Central memory CD4-positive, alpha-beta T cell (primary cell): ENCODE measurements at regions not wholly inside any gene's neighbourhood (a gene's known extent, or its start where the extent isn't known, plus 50 kb on each side); places are given as distances from the start of the nearest gene placed in this dataset.
"Not testable (repeated sequence)": the region's sequence is repeated elsewhere in the genome, so short reads cannot be mapped to it uniquely, and the experiment has no call there.

Experiments
- DNase-seq: peaks from one replicate; pipeline ENCODE4 v3.0.0; 2022

DNA sequence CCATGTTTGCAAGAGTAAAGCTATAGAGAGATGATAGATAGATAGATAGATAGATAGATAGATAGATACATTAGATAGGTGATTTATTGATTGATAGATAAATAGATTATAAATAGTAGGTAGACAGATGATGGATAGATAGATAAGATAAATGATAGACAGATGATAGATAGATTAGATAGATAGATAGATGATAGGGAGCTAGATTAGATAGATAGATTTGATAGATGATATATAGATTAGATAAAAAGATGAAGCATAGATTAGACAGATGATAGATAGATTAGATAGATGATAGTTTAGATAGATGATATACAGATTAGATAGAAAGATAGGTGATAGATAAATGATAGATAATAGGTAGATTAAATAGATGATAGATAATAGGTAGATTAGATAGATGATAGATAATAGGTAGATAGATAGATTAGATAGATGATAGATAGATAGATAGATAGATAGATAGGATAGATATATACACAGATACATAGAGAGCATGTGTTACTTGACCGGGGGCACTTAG lies 243.3 kb upstream of the FOXK1 start:
- DNase-seq = no peak

- DNase-seq = no peak
Observed at GRCh38 chr7:4439444-4439843, 242.7 kb upstream of the FOXK1 start.

GRCh38 chr7:4444106-4444505 lies 238.0 kb upstream of the FOXK1 start:
- no peak for DNase-seq

GRCh38 chr7:4445777-4446176 lies 236.3 kb upstream of the FOXK1 start:
- no peak for DNase-seq

GRCh38 chr7:4449263-4449662 lies 232.8 kb upstream of the FOXK1 start:
- DNase-seq = no peak

DNA sequence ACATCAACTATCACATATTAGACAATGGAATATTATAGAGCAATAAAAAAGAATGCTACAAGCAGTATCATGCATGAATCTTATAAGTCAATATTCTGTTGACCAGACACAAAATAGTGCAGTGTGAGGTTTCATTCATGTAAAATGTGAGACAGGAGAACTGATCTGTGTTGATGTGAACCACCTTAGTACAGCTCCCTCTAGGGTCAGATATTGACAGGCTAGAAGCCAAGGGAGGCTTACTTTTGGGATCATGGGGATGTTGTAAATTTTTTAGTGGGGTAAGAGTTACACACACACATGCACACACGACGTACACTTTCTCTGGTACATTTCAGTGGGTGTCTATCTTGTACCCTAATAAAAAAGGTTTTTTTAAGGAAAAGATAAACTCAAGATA lies 231.6 kb upstream of the FOXK1 start:
- no peak for DNase-seq

DNA sequence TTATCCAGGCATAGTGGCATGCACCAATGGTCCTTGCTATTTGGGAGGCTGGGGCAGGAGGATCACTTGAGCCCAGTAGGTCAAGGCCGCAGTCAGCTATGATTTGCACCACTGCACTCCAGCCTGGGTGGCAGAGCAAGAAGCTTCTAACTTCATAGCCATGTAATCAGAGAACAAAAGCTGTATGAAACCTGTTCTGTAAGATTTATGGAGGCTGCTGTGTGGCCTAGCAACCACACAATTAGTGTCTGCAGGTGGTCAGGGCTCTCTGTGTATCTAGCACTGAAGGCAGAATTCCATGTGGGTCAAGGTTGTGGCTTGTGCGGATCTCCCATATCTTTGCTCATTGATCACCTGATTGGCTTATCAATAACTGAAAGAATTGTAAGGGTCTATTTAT lies 221.5 kb upstream of the FOXK1 start:
- no peak for DNase-seq

- DNase-seq = no peak
Observed at GRCh38 chr7:4461531-4461930, 220.6 kb upstream of the FOXK1 start.

- no peak for DNase-seq
Observed at GRCh38 chr7:4468320-4469102, 213.6 kb upstream of the FOXK1 start.

DNA sequence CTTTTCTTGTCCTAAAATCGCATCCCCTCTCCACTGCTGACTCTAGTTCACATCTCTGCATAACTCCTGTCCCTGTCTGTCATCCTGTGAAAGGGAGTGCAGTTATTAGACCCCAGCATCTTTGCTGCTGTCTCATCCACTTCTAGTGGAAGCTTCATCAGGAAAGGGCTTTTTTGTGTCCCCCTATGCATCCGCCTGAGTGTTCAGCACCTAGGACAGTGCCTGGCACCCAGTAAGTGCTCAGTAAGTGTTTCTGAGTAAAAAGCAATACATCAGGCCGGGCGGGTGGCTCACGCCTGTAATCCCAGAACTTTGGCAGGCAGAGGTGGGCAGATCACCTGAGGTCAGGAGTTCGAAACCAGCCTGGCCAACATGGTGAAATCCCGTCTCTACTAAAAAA lies 211.8 kb upstream of the FOXK1 start:
- no peak for DNase-seq

DNA sequence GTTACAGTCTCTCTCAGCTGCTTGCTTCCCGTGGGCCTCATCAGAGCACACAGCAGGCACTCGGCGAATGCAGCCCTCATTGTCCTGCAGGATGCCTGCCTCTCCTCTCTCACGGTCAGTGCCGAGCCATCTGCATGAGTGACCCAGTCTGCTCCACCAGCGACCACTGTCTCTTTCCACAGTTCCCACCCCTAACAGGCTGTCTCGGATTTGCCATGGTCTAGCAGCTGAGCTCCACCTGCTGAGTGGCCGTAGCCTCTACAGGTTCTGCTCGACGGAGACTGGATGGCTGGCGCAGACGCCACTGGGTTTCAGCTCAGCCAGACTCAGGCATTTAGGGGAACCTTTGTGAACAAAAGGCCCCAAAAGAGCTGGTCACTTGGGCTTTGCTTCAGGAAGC lies 209.4 kb upstream of the FOXK1 start:
- no peak for DNase-seq

DNA sequence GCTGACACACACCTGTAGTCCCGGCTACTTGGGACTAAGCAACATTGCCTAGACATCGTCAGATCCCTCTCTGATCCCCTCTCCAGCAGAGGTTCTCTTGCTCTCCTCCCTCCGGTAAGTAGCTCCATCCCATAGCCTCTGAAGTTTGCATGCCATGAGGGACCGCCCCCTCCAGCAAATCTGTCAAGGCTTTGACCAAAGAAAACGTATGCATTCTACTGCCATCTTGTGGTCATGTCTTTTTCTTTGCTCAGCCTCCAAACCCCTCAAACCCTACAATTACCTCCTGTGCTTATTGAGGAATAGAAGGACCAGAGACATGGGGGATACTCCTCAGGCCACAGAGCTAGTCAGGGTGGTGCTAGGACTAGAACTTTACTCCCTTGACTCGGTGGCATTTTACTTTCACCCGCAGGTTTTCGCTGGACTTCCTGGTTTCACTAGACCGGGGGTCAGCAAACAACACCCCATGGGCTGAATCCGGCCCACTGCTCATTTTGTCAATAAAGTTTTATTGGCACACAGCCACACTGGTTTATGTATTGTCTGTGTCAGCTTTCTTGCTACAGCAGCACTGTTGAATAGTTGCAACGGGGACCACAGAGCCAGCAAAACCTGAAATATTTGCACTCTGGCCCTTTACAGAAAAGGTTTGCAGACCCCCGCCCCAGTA lies 202.6 kb upstream of the FOXK1 start:
- DNase-seq = no peak

- not testable (repeated sequence) for DNase-seq
Observed at GRCh38 chr7:4480131-4480530, 202.0 kb upstream of the FOXK1 start.

DNA sequence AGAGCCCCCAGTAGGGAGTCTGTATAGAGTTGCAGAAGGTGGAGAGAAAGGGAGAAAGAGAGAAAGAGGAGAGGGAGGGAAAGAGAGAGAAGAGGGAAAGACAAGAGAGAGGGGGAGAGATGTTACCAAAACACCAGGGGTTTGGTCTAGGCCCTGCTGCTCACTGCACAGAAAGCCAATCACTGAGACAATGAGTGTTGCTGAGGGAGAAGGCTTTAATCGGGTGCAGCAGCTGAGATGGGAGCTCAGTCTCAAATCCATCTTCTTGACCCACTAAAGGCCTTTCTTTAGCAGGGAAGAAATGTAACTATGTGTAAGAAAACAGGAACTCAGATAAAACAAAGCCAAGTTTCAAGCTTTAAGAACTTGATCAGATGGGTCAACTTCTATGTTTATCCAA lies 198.2 kb upstream of the FOXK1 start:
- DNase-seq = no peak

GRCh38 chr7:4484545-4484944 lies 197.6 kb upstream of the FOXK1 start:
- no peak for DNase-seq

DNA sequence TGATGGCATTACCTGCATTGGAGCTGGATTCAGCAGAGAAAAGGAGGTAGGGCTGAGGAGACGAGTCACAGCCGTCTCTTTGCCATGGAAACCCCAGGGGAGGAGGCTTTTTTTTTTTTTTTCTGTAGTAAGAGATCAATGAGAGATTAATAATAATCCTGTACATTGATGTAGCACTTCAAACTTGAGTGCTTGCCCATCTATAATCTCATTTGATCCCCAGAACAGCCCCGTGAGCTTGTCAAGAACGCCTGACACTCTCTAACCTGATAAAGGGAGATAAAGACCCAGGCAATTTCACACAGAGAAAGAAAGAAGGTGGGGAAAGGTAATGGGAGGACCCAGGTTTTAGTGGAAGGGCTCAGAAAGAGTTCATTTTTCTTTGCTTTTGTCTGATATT lies 195.2 kb upstream of the FOXK1 start:
- DNase-seq = no peak

DNA sequence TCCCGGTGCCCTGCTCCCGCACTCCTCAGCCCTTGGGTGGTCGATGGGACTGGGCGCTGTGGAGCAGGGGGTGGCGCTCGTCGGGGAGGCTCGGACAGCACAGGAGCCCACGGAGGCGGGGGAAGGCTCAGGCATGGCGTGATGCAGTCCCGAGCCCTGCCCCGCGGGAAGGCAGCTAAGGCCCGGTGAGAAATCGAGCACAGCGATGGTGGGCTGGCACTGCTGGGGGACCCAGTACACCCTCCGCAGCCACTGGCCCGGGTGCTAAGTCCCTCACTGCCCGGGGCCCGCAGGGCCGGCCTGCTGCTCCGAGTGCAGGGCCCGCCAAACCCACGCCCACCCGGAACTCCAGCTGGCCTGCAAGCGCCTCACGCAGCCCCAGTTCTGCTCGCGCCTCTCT lies 185.2 kb upstream of the FOXK1 start:
- DNase-seq = not testable (repeated sequence)

GRCh38 chr7:4500812-4501211 lies 181.3 kb upstream of the FOXK1 start:
- no peak for DNase-seq

GRCh38 chr7:4507886-4508285 lies 174.2 kb upstream of the FOXK1 start:
- not testable (repeated sequence) for DNase-seq

DNA sequence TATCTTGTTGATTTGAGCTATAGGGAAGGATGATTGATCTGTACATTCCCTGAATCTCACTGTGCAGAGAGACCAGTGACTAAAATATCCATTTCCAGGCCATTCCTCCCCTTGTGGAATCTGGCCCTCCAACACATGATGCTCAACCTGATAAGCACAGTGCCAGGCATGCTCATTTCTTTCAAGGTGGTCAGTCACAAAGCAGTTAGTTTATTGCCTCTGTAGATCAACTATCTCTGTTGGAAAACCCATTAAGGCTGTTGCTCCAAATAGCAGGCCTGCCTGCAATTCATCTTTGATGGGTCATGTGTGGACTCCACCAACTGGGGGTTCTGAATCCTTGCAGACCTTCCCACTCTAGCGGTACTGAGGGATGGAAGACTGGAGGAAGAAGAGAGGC lies 168.6 kb upstream of the FOXK1 start:
- DNase-seq = no peak

DNA sequence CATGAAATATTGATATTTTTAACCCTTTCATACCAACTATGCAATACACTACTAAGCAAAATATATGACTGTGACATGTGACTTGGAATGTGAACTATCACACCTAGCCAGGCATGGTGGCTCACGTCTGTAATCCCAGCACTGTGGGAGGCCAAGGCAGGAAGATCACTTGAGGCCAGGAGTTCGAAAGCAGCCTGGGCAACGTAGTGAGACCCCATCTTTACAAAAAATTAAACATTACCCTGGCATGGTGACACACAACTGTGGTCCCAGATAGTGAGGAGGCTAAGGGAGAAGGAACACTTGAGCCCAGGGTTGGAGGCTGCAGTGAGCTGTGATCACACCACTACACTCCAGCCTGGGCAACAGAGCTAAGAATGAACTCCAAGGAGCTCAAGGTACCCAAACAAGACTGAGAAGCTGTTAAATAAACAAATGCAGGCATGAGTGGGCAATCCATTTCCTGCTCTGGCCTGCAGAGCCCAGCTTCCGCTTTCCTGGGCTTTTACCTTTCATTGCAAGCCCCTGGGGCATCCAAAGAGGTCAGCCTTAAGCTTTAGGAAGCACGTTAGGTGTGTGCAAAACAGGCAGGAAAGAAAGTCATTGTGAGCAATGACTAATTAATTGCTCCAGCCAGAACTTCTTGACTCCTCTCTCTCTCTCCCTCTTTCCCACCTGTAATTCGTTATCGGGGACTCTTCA lies 162.1 kb upstream of the FOXK1 start:
- DNase-seq = no peak

DNA sequence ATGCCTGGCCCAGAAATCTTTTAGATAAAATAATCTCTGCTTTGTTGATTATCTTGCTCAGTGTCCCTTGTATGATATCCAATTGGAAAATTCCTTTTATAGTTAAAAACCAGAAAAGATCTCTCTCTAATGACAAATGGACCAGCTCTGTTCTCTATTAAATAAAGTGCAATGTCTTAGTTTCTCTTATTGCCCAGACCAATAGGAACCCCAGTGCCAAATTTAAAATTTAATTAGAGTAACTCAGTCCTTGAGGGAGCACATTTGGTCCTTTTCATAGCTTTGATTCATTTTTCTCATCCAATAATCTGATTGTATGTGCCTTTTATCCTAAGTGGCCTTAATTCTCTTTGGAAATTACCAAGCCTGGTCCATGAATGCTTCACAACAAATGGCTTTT lies 158.9 kb upstream of the FOXK1 start:
- no peak for DNase-seq

- no peak for DNase-seq
Observed at GRCh38 chr7:4523873-4524272, 158.2 kb upstream of the FOXK1 start.

DNA sequence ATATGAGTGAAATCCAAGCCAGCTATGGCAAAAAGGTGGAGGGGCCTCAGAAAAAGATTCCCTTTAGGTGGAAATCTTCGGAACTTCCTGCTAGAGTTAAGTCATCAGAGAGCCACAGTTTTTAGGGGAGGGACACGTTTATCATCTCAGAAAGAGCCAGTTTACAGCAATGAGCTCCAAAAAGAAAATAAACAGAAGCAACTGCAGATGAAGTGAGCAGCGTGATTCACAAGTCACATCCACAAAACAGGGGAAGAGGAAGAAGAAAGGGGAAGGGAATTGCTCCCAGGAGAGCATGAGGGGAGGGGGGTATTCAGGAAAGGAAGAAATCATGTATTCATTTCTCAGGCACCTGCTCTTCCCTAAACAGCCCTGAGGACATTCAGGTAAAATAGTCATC lies 156.2 kb upstream of the FOXK1 start:
- DNase-seq = no peak
